Endothelial cell of umbilical vein (primary cell): ENCODE measurements at regions not wholly inside any gene's neighbourhood (a gene's known extent, or its start where the extent isn't known, plus 50 kb on each side); places are given as distances from the start of the nearest gene placed in this dataset.
A peak's percentile ranks its signal among the peaks of the same experiment; 100 is the strongest.

ENCODE experiments used
- BruUV-seq: library from RNA; stranded (reverse); fragments of 400-500 nt; replicated peaks from 2 replicates; lab custom pipeline; 2021; lab: Mats Ljungman, UMichigan
- CTCF ChIA-PET: fragments of 300-600, 350-600 bp; sonication (Branson Sonifier 250); formaldehyde crosslinking; loops from one replicate; lab custom pipeline; 2021; ENCODE audit warnings: antibody characterized with exemption, inconsistent platforms; lab: Charles Lee
- POLR2A ChIA-PET: fragments of 300-600, 350-600 bp; sonication (Branson Sonifier 250); formaldehyde crosslinking; loops from one replicate; lab custom pipeline; 2021; ENCODE audit warnings: antibody characterized with exemption, inconsistent platforms; lab: Charles Lee
- DNase-seq: peaks from one replicate; pipeline ENCODE4 v3.0.0-alpha.2; 2011; ENCODE audit warnings: low read depth, low spot score
- FAIRE-seq: peaks from 2 replicates; lab custom pipeline; 2011; peaks lifted over from hg19 to GRCh38; lab: Jason Lieb, UNC
- H2AFZ ChIP-seq: 2 replicates; pipeline ENCODE4 v1.6.0; 2012; ENCODE audit warnings: low read depth, low read length, control low read depth, inconsistent platforms
- H3K27ac ChIP-seq: 2 replicates; pipeline ENCODE4 v1.5.1; 2011; ENCODE audit warnings: low read depth, mild to moderate bottlenecking, control low read depth, low read length, moderate library complexity; ENCODE audit not compliant: insufficient read depth
- H3K27me3 ChIP-seq, 2 experiments: 2 replicates each; pipeline versions ENCODE4 v1.6.0 to v1.6.1; 2011; ENCODE audit warnings: low read length in 2 of 2, mixed read lengths in 1 of 2; ENCODE audit not compliant: control insufficient read depth in 2 of 2, insufficient read depth in 2 of 2
- H3K36me3 ChIP-seq, 2 experiments: 2 replicates in 1 of 2; 3 replicates in 1 of 2; pipeline ENCODE4 v1.5.1; 2011; ENCODE audit warnings: low read length in 2 of 2, mild to moderate bottlenecking in 1 of 2, moderate library complexity in 1 of 2; ENCODE audit not compliant: control insufficient read depth in 2 of 2, insufficient read depth in 2 of 2; ENCODE audit errors: extremely low read depth in 1 of 2
- H3K4me1 ChIP-seq: 3 replicates; pipeline ENCODE4 v1.5.1; 2011; ENCODE audit warnings: mild to moderate bottlenecking, low read length; ENCODE audit not compliant: control insufficient read depth, insufficient read depth; ENCODE audit errors: extremely low read depth
- H3K4me2 ChIP-seq: 2 replicates; pipeline ENCODE4 v1.6.1; 2011; ENCODE audit warnings: low read length, control low read depth, mixed read lengths; ENCODE audit not compliant: insufficient read depth
- H3K4me3 ChIP-seq, 3 experiments: fragments of 200-600 bp in 1 of 3; sonication (generic), shearing (Covaris generic) in 1 of 3; replicated peaks in 1 of 3; 2 replicates each; pipeline ENCODE4 v1.5.1; 2011 to 2016; ENCODE audit warnings: control low read depth in 3 of 3, low read length in 3 of 3, mild to moderate bottlenecking in 2 of 3, inconsistent platforms in 1 of 3, low read depth in 1 of 3, moderate library complexity in 1 of 3; ENCODE audit not compliant: insufficient read depth in 1 of 3
- H3K79me2 ChIP-seq: 2 replicates; pipeline ENCODE4 v1.6.0; 2012; ENCODE audit warnings: low read length, inconsistent platforms; ENCODE audit not compliant: control insufficient read depth, insufficient read depth
- H3K9ac ChIP-seq: replicated peaks from 2 replicates; pipeline ENCODE3; 2011; ENCODE audit warnings: low read length, control low read depth; ENCODE audit not compliant: insufficient read depth; ENCODE audit errors: extremely low read depth
- H3K9me1 ChIP-seq: replicated peaks from 3 replicates; pipeline ENCODE4 v1.6.0; 2011; ENCODE audit warnings: mild to moderate bottlenecking, low read length; ENCODE audit not compliant: control insufficient read depth, insufficient read depth; ENCODE audit errors: extremely low read depth
- H3K9me3 ChIP-seq: replicated peaks from 2 replicates; pipeline ENCODE4 v1.5.1; 2012; ENCODE audit warnings: low read length, inconsistent platforms; ENCODE audit not compliant: control insufficient read depth, insufficient read depth
- H4K20me1 ChIP-seq: replicated peaks from 2 replicates; pipeline ENCODE3; 2011; ENCODE audit warnings: mild to moderate bottlenecking, low read length; ENCODE audit not compliant: control insufficient read depth, insufficient read depth; ENCODE audit errors: extremely low read depth
- EZH2 ChIP-seq: IDR thresholded peaks from 2 replicates; pipeline ENCODE4 v1.6.1; 2012; ENCODE audit warnings: borderline replicate concordance, low read depth, mild to moderate bottlenecking, moderate library complexity, low read length, inconsistent platforms; ENCODE audit not compliant: severe bottlenecking
- FOS ChIP-seq: IDR thresholded peaks from 2 replicates; pipeline ENCODE4 v1.6.1; 2011; ENCODE audit warnings: mild to moderate bottlenecking, low read length, moderate library complexity, borderline replicate concordance; ENCODE audit not compliant: insufficient read depth
- GATA2 ChIP-seq: IDR thresholded peaks from 2 replicates; pipeline ENCODE4 v1.7.0; 2011; ENCODE audit warnings: low read depth, mild to moderate bottlenecking, moderate library complexity, mixed read lengths, low read length; ENCODE audit not compliant: insufficient read length, insufficient read depth
- JUN ChIP-seq: IDR thresholded peaks from 2 replicates; pipeline ENCODE4 v1.6.1; 2011; ENCODE audit warnings: borderline replicate concordance, low read depth; ENCODE audit not compliant: insufficient read length, insufficient read depth
- MYC ChIP-seq: IDR thresholded peaks from one replicate; pipeline ENCODE4 v1.6.1; 2011; ENCODE audit warnings: mild to moderate bottlenecking, low read depth, low read length
- POLR2A ChIP-seq: IDR thresholded peaks from 2 replicates; pipeline ENCODE4 v1.6.1; 2012; ENCODE audit warnings: low read depth, mild to moderate bottlenecking, control low read depth, low read length
- POLR2AphosphoS5 ChIP-seq: IDR thresholded peaks from 2 replicates; pipeline ENCODE4 v1.6.1; 2012; ENCODE audit warnings: low read depth, mild to moderate bottlenecking, control low read depth, low read length, moderate library complexity; ENCODE audit not compliant: insufficient read depth
- dilution Hi-C: fragments of 300-500 bp; cut with MboI; formaldehyde crosslinking; loops from one replicate; pipeline ENCODE4 v1.15.0; 2019; ENCODE audit warnings: low sequenced_read_pairs; ENCODE audit not compliant: extremely low pct_ligation_motif_present
- intact Hi-C: fragments of 100-400 bp; cut with micrococcal nuclease; formaldehyde crosslinking; loops from one replicate; pipeline ENCODE4 v1.10.0; 2022
- TF ChIP-seq, protein P1 (sequence below): IDR thresholded peaks from 2 replicates; pipeline ENCODE4 v1.6.1; 2011; ENCODE audit not compliant: insufficient read depth, insufficient read length
- TF ChIP-seq, protein P2 (sequence below), 2 donors: IDR thresholded peaks; 1 replicate in 1 of 2; 2 replicates in 1 of 2; pipeline ENCODE4 v1.5.1; 2011; ENCODE audit warnings: low read length in 2 of 2, mild to moderate bottlenecking in 2 of 2, moderate library complexity in 2 of 2, control low read depth in 1 of 2, inconsistent platforms in 1 of 2, low read depth in 1 of 2; ENCODE audit not compliant: insufficient read depth in 1 of 2; ENCODE audit errors: extremely low read depth in 1 of 2

DNA sequence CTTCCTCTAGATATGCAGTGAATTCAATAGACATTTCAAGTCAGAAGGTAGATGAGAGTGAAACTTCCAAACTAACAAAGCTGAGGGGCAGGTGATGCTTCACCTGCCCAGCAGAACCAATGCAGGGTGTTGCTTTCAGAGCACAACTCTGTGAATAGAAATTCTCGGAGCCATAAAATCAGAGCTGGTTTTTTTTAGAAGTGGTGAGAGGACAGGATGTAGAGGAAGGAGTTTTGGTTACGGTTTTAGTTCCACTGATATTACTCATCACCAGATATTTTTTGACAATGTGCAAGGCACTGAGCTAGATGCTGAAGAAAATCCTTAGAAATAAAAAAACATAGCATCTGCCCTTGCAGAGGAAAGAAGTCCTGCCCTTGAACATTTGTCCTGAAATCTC, 62.2 kb downstream of the BMP4 start:
- Histone ChIP-seq H4K20me1 (no peaks in the 10 kb centered on the region), H3K9me1 (no peaks in the 10 kb centered on the region), H3K4me3 (no peak overlapping the region), H3K79me2 (no peaks in the 10 kb centered on the region), H2AFZ (no peak overlapping the region), H3K4me2 (peak overlapping the region; percentile 74), H3K9ac (peak overlapping the region; percentile 8), H3K27ac (peak overlapping the region; percentile 52), H3K9me3 (no peaks in the 10 kb centered on the region), H3K27me3 (no peaks in the 10 kb centered on the region), H3K4me1 (peaks cover 37% of the 10 kb centered on the region), H3K36me3 (no peaks in the 10 kb centered on the region)
- DNase-seq (peak; percentile 55), FAIRE-seq (peak; percentile 81)
- peak; percentile 71 for TF ChIP-seq FOS
- TF ChIP-seq, protein P1, sequence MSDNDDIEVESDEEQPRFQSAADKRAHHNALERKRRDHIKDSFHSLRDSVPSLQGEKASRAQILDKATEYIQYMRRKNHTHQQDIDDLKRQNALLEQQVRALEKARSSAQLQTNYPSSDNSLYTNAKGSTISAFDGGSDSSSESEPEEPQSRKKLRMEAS = no peak
- peak; percentile 48 for TF ChIP-seq JUN
- TF ChIP-seq GATA2 = peak; percentile 33
- dilution Hi-C loops = no loop called here
- intact Hi-C loops = loop anchor here (1.0 to 5.0 kb wide), 4 partner anchors 14 to 527 kb away; no protein-coding TSS in a partner anchor
- ChIA-PET POLR2A (interaction anchor here (0.7 to 1.0 kb wide), 5 partner anchors 9 to 235 kb away, joined by 3 to 6 read pairs (median 3); no protein-coding TSS in a partner anchor), CTCF (interaction anchor here (0.8 to 1.4 kb wide), 16 partner anchors 10 to 444 kb away, joined by 3 to 11 read pairs (median 4); partner anchors contain the start of gene BMP4)
- no TSS peak for BruUV-seq

DNA sequence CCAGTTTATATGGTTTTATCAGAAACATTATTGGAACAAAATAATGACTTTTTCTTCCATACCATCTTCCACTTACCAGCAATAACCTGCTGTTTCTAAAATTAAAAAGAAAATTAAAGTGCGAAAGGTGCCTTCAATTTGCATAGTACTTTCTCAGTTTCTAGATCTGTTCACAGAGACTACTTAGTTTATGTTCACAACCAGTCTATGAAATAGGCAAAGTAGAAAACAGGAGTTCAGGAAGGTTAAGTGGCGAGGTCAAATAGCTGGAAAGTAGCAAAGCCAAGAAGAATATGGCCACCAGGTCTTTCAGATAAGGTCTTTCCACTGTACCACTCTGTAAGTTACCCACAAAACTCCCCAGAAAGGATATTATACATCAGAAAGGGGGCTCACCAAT, 63.3 kb downstream of the BMP4 start:
- dilution Hi-C loops (no loop called here), intact Hi-C loops (loop anchor here (5.0 kb wide), 2 partner anchors 134 to 526 kb away; no protein-coding TSS in a partner anchor)
- H3K9ac ChIP-seq = no peak overlapping the region
- no peak overlapping the region for H2AFZ ChIP-seq
- no peaks in the 10 kb centered on the region for H3K27me3 ChIP-seq
- no peak for DNase-seq
- no peaks in the 10 kb centered on the region for H3K9me1 ChIP-seq
- no peaks in the 10 kb centered on the region for H3K9me3 ChIP-seq
- H3K27ac ChIP-seq = peak overlapping the region; percentile 5
- no peaks in the 10 kb centered on the region for H3K79me2 ChIP-seq
- H4K20me1 ChIP-seq = no peaks in the 10 kb centered on the region
- CTCF ChIA-PET = interaction anchor here (1.4 to 1.5 kb wide), 3 partner anchors 11 to 353 kb away, joined by 4 to 7 read pairs (median 4); no protein-coding TSS in a partner anchor
- H3K36me3 ChIP-seq = no peaks in the 10 kb centered on the region
- TF ChIP-seq POLR2A (no peak), JUN (no peak), MYC (no peak), FOS (no peak), EZH2 (no peak), GATA2 (no peak), POLR2AphosphoS5 (no peak)
- TF ChIP-seq, protein P1 = no peak
- TF ChIP-seq, protein P2, sequence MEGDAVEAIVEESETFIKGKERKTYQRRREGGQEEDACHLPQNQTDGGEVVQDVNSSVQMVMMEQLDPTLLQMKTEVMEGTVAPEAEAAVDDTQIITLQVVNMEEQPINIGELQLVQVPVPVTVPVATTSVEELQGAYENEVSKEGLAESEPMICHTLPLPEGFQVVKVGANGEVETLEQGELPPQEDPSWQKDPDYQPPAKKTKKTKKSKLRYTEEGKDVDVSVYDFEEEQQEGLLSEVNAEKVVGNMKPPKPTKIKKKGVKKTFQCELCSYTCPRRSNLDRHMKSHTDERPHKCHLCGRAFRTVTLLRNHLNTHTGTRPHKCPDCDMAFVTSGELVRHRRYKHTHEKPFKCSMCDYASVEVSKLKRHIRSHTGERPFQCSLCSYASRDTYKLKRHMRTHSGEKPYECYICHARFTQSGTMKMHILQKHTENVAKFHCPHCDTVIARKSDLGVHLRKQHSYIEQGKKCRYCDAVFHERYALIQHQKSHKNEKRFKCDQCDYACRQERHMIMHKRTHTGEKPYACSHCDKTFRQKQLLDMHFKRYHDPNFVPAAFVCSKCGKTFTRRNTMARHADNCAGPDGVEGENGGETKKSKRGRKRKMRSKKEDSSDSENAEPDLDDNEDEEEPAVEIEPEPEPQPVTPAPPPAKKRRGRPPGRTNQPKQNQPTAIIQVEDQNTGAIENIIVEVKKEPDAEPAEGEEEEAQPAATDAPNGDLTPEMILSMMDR (IDR thresholded peaks at IDR 0.05; ENCODE audit: extremely low read depth in 1 of 2, insufficient read depth in 1 of 2, low read depth in 1 of 2, low read length in 2 of 2) = no peak
- no peak overlapping the region for H3K4me2 ChIP-seq
- no peak overlapping the region for H3K4me3 ChIP-seq
- peaks cover 40% of the 10 kb centered on the region for H3K4me1 ChIP-seq
- BruUV-seq = no TSS peak
- POLR2A ChIA-PET = no interaction called here
- no peak for FAIRE-seq
